LoVo (cell line): ENCODE measurements at regions not wholly inside any gene's neighbourhood (a gene's known extent, or its start where the extent isn't known, plus 50 kb on each side); places are given as distances from the start of the nearest gene placed in this dataset.

Source experiments
- DNase-seq: peaks from one replicate; pipeline ENCODE4 v3.0.0-alpha.2; 2016; ENCODE audit warnings: low spot score

- DNase-seq: no peak
Observed at GRCh38 chr1:13968361-13968760, 268.4 kb downstream of the PRDM2 start.

GRCh38 chr1:13970631-13971247, 270.8 kb downstream of the PRDM2 start:
- no peak for DNase-seq

DNA sequence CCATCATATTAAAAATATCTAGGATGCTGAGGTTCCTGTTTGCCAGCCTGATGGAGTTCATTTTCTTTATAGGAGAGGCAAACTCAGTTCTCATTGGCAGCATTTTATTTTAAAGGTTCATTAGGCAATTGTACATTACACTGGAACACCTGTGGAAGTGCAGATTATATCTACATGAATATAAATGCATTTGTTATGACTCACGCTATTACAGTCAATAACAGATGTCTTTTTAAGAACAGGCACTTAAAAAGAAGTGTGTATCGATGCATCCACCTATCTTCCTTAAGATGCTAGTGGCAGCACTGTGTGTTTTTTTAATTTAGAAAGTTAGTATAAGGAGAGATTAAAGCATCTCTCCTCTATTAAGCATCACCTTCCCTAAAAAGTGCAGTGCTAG, 276.5 kb downstream of the PRDM2 start:
- DNase-seq: no peak

GRCh38 chr1:13981142-13981541, 281.2 kb downstream of the PRDM2 start:
- no peak for DNase-seq

DNA sequence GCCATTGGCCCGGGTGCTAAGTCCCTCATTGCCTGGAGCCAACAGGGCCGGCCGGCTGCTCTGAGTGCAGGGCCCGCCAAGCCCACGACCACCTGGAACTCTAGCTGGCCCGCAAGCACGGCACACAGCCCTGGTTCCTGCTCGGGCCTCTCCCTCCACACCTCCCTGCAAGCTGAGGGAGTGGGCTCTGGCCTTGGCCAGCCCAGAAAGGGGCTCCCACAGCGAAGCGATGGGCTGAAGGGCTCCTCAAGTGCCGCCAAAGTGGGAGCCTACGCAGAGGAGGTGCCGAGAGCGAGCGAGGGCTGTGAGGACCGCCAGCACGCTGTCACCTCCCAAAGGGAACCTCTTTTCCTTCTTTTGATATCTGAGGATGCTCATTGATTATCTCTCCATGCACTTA, 283.4 kb downstream of the PRDM2 start:
- DNase-seq: no peak

GRCh38 chr1:13990939-13991338, 291.0 kb downstream of the PRDM2 start:
- no peak for DNase-seq

GRCh38 chr1:13992489-13993285, 292.7 kb downstream of the PRDM2 start:
- no peak for DNase-seq

GRCh38 chr1:13994386-13994785, 294.4 kb downstream of the PRDM2 start:
- DNase-seq: no peak

- DNase-seq: no peak
Observed at GRCh38 chr1:13996334-13996733, 296.3 kb downstream of the PRDM2 start.

DNA sequence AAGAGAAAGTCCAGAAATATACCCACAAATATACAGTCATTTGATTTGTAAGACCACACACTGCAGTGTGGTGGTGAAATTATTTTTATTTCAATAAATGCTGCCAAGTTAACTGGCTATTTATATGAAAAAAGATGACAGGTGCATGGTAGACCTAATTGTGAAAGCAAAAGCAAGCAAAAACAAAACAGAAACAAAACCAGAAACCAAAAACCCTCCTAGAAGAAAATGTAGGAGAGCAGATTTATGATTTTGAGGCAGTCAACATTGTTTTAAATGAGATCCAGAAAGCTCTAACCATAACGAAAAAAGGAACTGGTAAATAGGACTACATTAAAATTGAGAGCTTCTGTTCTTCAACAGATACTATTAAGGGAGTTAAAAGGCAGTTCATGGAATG, 303.6 kb downstream of the PRDM2 start:
- no peak for DNase-seq

DNA sequence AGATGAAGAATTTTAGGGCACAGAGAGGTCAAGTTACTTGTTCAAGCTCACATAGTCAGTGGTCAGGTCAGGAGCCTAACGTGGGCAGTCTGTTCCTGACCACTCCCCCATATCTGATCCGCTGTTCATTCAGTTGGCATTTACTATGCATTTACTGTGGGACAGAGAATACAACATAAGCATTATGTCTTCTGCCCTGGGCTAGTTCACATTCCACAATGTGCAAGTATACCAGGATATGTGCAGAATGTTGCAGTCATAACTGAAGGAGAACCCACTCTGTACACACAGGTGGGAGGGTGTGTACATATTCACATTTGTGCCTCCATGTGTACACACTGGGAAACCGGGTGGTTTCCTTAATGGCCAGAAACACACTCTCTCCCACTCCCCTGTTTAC, 309.6 kb downstream of the PRDM2 start:
- no peak for DNase-seq

DNA sequence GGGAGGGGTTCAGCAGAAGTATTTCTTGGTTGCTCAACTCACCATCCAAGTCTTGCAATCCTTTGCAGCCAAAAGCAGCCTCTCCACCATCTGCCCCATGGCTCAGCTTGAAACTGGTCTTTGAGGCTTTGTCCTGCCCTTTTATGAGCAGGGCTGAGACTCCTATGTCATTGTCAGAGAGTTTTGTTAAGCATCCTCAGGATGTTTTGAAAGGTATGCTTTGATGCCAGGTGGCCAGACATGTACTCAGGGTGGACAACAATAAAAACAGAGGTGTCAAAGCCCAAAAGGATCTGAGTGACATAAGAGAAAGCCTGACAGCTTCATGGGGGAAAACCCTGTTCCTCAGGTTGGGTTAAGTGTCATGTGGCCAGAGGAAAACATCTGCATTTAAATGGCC, 310.5 kb downstream of the PRDM2 start:
- DNase-seq: no peak

GRCh38 chr1:14011132-14011531, 311.1 kb downstream of the PRDM2 start:
- no peak for DNase-seq

GRCh38 chr1:14011888-14012287, 311.9 kb downstream of the PRDM2 start:
- DNase-seq: no peak

GRCh38 chr1:14014929-14015328, 314.9 kb downstream of the PRDM2 start:
- DNase-seq: no peak

DNA sequence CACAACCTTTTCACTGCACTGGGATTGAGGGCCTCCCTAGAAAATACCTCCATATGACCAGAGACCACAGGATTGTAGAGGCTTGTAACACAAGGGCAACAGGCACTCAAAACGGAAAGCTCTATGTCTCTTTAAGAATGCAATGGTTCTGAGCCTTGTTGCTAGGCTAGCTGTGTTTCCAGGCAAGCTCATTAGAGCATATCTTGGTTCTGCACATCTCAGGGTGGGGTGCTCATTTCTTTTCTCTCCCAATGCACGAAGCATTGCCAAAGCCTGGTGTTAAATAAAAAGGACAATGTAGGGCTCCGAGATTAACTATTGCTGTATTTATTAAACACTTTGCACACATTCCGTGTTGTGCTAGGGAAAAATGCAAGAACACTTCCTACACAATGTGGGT, 315.9 kb downstream of the PRDM2 start:
- DNase-seq: no peak

- no peak for DNase-seq
Observed at GRCh38 chr1:14017531-14017961, 317.6 kb downstream of the PRDM2 start.

DNA sequence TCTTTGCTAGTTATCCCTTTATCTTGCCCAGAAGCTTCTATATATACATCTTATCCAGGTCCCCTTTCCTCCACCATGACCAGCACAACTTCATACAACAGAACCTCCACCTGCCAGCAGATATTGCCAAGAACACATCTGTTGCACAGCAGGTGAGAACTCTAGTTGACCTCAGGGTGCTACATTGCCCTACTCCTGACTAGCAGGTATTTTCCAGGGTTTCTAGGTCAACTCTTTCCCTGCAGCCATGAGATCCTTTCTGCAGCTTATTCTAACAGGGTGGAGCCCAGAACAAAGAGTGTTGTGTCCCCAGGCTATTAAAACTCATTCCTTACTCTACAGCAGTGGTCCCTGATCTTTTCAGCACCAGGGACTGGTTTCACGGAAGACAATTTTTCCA, 319.5 kb downstream of the PRDM2 start:
- no peak for DNase-seq

GRCh38 chr1:14020006-14020405, 320.0 kb downstream of the PRDM2 start:
- no peak for DNase-seq

GRCh38 chr1:14027099-14027498, 327.1 kb downstream of the PRDM2 start:
- no peak for DNase-seq

DNA sequence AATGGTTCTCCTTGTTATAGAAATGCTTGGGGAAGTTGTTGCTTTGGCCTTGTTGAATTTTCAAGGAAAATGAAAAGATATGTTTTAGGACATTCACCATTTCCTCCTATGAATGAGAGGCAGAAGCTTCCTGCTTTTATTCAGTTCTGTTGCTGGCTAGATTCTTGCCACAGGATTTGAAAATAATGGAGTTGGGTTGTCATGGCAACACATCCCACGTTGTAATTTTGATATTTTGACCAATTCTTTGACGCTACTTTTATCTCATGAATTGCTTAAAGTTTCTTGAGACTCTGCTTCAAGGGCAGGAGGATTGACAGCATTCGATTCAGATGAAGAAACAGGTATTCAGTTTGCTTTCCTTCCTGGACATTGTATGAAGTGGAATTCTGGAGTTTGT, 331.5 kb downstream of the PRDM2 start:
- no peak for DNase-seq

- no peak for DNase-seq
Observed at GRCh38 chr1:14034506-14034905, 334.5 kb downstream of the PRDM2 start.

DNA sequence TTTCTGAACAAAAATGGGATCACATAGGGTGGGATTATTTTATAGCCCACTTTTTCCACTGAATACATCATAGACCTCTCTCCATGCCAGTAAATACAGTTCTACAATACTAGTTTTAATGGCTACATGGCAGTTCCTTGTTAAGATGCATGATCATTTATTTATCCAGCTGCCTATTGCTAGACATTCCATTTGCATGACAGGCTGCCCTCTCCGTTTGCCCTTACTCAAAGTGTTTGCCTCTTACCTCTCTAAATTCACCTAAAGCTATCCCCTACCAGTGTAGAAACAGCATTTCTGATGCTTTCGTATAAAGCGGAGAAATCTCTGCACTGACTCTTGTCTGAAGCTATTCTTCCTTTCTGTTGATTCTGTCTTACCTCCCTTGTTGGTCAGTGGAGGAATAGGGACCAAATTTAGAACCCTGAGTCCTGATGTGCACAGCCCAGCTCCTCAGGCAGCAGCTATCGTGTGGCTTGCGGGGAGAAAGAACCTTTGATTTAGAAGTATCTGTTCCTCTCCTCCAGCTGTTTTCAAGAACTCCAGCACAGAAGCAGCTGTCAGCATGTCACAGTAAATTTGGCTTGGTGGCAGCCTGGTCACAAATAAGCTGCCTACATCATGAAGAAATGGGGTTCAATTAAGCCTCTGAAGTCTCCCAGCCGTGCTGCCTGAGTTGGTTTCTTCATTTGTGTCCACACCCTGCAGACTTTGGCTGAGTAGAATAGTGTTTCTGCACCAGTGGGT, 337.3 kb downstream of the PRDM2 start:
- DNase-seq: no peak
